Bone marrow (tissue), 2 donors: ENCODE measurements at regions not wholly inside any gene's neighbourhood (a gene's known extent, or its start where the extent isn't known, plus 50 kb on each side); places are given as distances from the start of the nearest gene placed in this dataset.
A peak's percentile ranks its signal among the peaks of the same experiment; 100 is the strongest.
"Not testable (repeated sequence)": the region's sequence is repeated elsewhere in the genome, so short reads cannot be mapped to it uniquely, and the experiment has no call there.

Source experiments
- DNase-seq, 2 donors: peaks; one replicate each; lab custom pipeline; 2025; lab: John Stamatoyannopoulos, UW

- DNase-seq: no peak
Observed at GRCh38 chr3:135636596-135636995, 328.9 kb upstream of the PPP2R3A start.

DNA sequence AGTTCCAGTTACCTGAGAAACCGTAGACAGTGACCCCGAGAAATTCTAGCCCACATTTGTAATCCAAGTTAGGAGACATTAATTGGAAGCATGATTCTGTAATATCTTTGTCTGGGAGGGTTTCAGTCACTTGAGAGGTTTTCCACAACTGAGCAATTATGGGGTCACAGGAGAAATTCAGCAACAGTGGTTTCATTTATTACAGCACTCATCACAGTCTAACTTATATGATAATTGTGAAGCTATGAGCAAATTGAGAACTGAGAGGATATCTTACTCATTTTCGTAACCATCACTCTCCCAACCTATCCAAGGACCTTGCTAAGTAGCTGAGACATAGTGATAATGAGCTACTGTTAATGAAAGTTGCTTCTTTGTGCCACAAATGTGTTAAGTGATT is 328.5 kb upstream of the PPP2R3A start:
- no peak for DNase-seq

- no peak for DNase-seq
Observed at GRCh38 chr3:135641761-135642160, 323.8 kb upstream of the PPP2R3A start.

DNA sequence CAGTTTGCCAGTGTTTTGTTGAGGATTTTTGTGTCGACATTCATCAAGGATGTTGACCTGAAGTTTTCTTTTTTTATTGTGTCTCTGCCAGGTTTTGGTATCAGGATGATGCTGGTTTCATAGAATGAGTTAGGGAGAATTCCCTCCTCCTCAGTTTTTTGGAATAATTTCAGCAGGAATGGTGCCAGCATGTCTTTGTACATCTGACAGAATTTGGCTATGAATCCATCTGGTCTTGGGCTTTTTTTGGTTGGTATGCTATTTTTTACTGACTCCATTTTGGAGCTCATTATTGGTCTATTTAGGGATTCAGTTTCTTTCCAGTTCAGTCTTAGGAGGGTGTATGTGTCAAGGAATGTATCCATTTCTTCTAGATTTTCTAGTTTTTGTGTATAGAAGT is 320.0 kb upstream of the PPP2R3A start:
- DNase-seq: no peak

GRCh38 chr3:135646873-135647272 is 318.7 kb upstream of the PPP2R3A start:
- DNase-seq: no peak

DNA sequence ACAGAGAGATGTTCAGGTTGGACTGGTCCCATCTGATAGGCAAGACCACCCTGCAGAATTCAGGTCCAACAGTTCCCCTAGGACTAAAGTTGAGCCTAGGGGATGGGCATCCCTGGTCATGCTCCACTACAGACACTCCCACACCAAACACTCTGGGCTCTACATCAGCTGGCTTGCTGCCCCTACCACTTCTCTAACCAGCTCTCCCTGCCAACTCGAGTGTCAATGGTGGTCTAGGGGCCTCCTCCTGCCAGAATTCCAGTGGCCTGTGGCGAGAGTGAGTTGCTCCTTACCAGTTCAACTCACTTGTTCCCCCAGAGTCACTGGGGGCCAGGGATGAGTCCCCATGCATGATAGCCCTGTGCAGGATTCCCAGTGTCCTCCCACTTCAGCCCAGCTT is 316.2 kb upstream of the PPP2R3A start:
- no peak for DNase-seq

- DNase-seq: no peak
Observed at GRCh38 chr3:135650309-135650708, 315.2 kb upstream of the PPP2R3A start.

DNA sequence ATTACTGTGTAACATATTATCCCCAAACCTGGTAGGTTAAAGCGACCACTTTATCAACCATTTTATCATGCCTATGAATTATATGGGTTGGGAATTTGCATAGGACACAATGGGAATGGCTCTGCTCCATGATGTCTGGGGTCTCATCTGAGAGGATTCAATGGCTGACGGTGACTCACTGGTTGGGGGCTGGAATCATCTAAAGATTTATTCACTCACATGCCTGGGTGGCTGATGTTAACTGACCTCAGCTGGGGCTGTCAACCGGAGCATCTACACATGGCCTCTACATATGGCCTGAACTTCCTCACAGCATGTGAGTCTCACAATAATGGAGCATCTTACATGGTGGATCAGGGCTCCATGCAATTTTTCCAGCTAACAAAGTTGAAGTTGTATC is 313.1 kb upstream of the PPP2R3A start:
- no peak for DNase-seq

- DNase-seq: no peak
Observed at GRCh38 chr3:135655328-135655727, 310.2 kb upstream of the PPP2R3A start.

DNA sequence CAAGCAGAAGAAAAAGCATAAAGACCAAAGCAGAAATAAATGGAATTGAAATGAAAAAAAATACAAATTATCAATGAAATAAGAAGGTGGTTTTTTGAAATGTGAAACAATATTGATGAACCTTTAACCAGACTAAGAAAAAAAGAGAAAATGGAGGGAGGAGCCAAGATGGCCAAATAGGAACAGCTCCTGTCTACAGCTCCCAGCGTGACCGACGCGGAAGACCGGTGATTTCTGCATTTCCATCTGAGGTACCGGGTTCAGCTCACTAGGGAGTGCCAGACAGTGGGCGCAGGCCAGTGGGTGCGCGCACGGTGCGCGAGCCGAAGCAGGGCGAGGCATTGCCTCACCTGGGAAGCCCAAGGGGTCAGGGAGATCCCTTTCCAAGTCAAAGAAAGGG is 307.1 kb upstream of the PPP2R3A start:
- not testable (repeated sequence) for DNase-seq

- DNase-seq: no peak
Observed at GRCh38 chr3:135667061-135667460, 298.5 kb upstream of the PPP2R3A start.

DNA sequence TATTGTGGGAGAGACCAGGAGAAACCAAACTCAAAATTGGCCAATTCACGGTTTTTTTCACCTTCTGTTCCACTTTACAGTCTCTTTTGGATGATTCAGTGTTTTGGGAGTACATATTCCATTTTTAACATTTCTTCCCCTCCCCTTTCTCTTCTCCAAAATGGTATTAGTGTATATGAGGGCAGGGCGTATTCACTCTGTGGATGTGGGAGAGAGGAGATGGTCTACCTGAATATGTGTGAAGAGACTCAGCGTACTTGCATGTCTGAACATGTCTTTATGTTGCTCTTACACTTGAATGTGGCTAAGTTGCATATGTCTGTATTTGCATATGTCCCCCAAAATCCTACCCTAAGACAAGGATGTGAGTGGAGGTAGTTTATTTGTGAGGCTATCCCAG is 291.0 kb upstream of the PPP2R3A start:
- DNase-seq: no peak

- no peak for DNase-seq
Observed at GRCh38 chr3:135678386-135678785, 287.1 kb upstream of the PPP2R3A start.

- no peak for DNase-seq
Observed at GRCh38 chr3:135688003-135688402, 277.5 kb upstream of the PPP2R3A start.

GRCh38 chr3:135690664-135691063 is 274.9 kb upstream of the PPP2R3A start:
- no peak for DNase-seq

- no peak for DNase-seq
Observed at GRCh38 chr3:135691240-135691639, 274.3 kb upstream of the PPP2R3A start.

GRCh38 chr3:135694142-135694541 is 271.4 kb upstream of the PPP2R3A start:
- DNase-seq: no peak

DNA sequence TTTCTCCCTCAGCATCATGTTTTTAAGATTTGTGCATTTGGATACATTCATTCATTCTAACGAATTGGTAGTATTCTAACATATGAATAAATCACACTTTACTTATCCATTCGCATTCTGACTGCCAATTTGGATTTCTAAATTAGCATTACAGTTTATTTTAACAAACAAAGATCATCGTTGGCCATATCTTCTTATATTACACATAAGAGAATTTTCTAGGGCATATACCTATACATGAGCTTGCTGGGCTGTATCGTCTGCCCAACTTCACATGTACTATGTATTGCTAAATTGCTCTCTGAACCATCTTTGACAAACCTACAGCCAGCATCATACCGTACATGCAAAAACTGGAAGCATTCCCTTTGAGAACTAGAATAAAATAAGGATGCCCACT is 265.8 kb upstream of the PPP2R3A start:
- DNase-seq: no peak

DNA sequence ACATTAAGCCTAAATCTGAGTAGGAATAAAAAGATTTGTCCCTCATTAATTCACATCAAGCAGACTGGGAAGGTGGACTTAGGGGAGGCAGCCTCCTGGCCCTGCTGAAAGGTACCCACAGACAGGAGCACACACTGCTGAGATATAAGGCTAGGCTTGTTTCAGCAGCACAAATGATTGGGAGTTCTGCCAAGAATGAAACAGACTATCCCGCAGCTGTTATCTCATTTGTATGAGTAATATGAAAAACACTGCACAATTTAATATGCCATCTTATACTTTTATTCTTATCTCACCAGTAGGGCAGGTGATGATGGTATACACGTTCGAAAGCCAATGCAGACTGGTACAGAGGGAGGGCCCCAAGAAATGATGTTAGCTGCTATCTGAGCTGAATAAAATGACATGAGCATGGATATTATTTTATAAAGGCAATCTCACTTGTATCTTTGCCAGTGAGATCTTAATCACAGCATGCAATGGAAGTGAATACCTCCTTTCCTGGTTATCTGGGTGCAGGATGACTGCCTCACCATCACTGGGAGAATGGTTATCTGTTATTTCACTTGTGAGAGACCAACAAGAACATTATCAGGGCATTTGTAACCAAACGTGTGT is 258.7 kb upstream of the PPP2R3A start:
- no peak for DNase-seq

DNA sequence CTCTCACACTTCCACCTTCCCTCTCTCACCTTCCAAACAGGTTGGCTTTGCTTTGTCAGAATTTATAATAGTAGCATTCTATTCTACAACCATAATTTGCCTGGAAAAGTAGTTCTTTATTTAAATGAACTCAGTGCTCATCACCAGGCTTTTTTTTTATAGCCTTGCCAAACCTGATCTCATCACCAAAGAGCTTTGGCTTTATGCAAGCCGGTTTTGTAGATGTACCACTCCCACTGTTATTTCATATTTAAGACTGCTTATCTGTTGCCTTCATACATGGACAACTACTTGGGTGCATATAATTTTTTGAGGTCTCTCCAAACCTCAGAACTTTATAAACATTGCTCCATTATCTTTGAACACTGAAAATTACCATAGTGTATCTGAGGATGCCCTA is 246.1 kb upstream of the PPP2R3A start:
- DNase-seq: no peak

- DNase-seq: no peak
Observed at GRCh38 chr3:135728007-135728721, 237.4 kb upstream of the PPP2R3A start.

DNA sequence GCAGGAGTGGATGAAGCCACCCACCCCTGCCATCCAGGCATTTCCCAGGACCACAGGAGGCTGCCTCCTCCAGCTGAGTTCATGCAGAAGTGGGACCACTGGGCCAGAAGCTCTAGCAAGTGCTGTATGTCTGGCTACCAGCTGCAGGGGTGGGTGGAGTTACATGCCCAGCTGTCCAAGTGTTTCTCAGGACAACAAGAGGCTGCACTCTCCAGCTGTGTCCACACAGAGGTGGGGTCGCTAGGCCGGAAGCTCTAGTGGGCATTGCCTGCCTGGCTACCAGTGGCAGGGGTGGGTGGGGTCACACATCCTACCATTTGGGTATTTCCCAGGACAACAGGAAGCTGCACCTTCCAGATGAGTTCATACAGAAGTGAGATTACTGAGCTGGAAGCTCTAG is 234.0 kb upstream of the PPP2R3A start:
- no peak for DNase-seq

DNA sequence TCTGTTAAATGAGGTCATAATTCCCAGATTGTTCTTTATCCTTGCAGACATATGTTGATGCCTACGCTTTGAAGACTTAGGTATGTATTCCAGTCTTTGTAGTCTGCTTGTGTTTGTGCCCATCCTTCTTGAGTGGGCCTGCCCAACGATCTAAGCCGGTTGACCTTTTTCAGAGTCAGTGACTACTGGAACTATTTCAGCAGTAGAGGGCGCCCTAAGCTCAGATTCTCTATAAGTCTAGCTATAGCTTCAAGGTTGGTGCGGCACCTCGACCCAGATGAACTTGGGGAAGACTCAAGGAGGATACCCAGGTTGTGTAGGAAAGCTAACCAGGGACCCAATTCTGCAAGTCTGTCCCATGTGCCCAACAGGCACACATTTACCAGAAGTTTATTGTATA is 228.8 kb upstream of the PPP2R3A start:
- DNase-seq: peak in 1 of 2 donors; percentile 17

GRCh38 chr3:135739779-135740178 is 225.7 kb upstream of the PPP2R3A start:
- DNase-seq: no peak
